ENCODE measurements at regions not wholly inside any gene's neighbourhood (a gene's known extent, or its start where the extent isn't known, plus 50 kb on each side); places are given as distances from the start of the nearest gene placed in this dataset.

DNA sequence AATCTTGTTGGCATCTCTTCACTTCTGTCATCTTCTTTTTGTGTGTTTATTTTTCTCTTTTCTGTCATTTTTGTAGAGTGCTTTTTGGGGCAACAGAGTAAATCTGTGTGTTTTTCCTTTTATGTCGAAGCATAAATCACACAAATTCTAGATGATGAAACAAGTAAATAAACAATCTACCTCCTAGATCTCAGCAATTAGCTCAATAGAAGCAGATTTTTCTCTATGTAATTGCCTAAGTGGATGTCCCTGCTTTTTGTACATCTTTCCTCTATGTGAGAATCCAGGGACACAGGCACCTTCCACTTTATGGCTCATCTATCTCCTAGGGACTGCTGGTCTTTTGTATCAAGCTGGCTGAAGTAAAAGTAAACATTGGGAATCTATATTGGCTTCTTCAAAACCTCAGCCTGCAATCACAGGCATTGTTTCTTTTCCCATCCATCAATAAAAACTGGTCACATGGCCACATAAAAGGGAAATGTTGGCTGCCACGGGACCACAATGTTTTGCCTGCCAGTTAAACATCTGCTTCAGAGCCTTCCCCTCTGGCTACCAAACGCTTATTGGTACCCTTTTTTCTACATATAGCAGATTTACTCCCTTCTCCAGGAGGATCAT, 323.8 kb downstream of the LMO7 start:
- TF ChIP-seq GATA2 (IDR thresholded peaks at IDR 0.05; ENCODE audit: low read depth, low read length) (no peak), GATA3 (IDR thresholded peaks at IDR 0.05; ENCODE audit: low read depth, low read length) (no peak)
